GM12878 (cell line): ENCODE measurements at regions not wholly inside any gene's neighbourhood (a gene's known extent, or its start where the extent isn't known, plus 50 kb on each side); places are given as distances from the start of the nearest gene placed in this dataset.

Experiments
- ATAC-seq: fragments of 200-7000 bp; cut with Tn5 transposase; 3 replicates; pipeline ENCODE4 v1.9.1; 2020; ENCODE audit warnings: mild to moderate bottlenecking, moderate library complexity
- BruUV-seq: library from RNA; stranded (reverse); fragments of 400-500 nt; replicated peaks from 2 replicates; lab custom pipeline; 2021; lab: Mats Ljungman, UMichigan
- CTCF ChIA-PET: fragments of 300-600 bp; sonication (Branson Sonifier 250); formaldehyde crosslinking; extraction: SDS; loops from one replicate; lab custom pipeline; 2021; ENCODE audit warnings: inconsistent platforms; lab: Yijun Ruan, JAX
- POLR2A ChIA-PET: fragments of 350-600 bp; formaldehyde crosslinking; extraction: SDS; loops from one replicate; lab custom pipeline; 2021; ENCODE audit warnings: inconsistent platforms; lab: Charles Lee
- RAD21 ChIA-PET: fragments of 300-600 bp; sonication (Branson Sonifier 250); formaldehyde crosslinking; loops from one replicate; lab custom pipeline; 2023; ENCODE audit warnings: antibody characterized with exemption; ENCODE audit not compliant: unreplicated experiment; lab: Charles Lee
- SMC1A ChIA-PET: fragments of 300-600 bp; sonication (Branson Sonifier 250); formaldehyde crosslinking; loops from one replicate; lab custom pipeline; 2023; ENCODE audit not compliant: unreplicated experiment, uncharacterized antibody; lab: Charles Lee
- DNase-seq: peaks from one replicate; pipeline ENCODE4 v3.0.0-alpha.2; 2011; ENCODE audit warnings: low read depth, low spot score
- FAIRE-seq: peaks from 3 replicates; lab custom pipeline; 2011; peaks lifted over from hg19 to GRCh38; lab: Jason Lieb, UNC
- H2AFZ ChIP-seq: 2 replicates; pipeline ENCODE4 v1.6.0; 2011; ENCODE audit warnings: low read depth, low read length, control low read depth; ENCODE audit not compliant: control insufficient read depth
- H3K27ac ChIP-seq: 2 replicates; pipeline ENCODE4 v1.5.1; 2011; ENCODE audit warnings: control low read depth; ENCODE audit not compliant: control insufficient read depth, insufficient read depth
- H3K27me3 ChIP-seq, 2 experiments: replicated peaks in 1 of 2; 2 replicates each; pipeline versions ENCODE4 v1.6.0 to v1.6.1; 2011; ENCODE audit warnings: low read length in 1 of 2; ENCODE audit not compliant: control insufficient read depth in 2 of 2, insufficient read depth in 2 of 2
- H3K36me3 ChIP-seq, 2 experiments: 2 replicates each; pipeline ENCODE4 v1.5.1; 2011; ENCODE audit warnings: low read length in 1 of 2; ENCODE audit not compliant: control insufficient read depth in 2 of 2, insufficient read depth in 2 of 2
- H3K4me1 ChIP-seq: 2 replicates; pipeline ENCODE4 v1.6.1; 2011; ENCODE audit warnings: mild to moderate bottlenecking, low read length, moderate library complexity, mixed read lengths; ENCODE audit not compliant: control insufficient read depth, insufficient read depth
- H3K4me2 ChIP-seq: 2 replicates; pipeline ENCODE4 v1.6.0; 2011; ENCODE audit warnings: control low read depth; ENCODE audit not compliant: control insufficient read depth, insufficient read depth
- H3K4me3 ChIP-seq: fragments of 200-600 bp; sonication (generic); 2 replicates; pipeline ENCODE4 v1.5.1; 2016
- H3K79me2 ChIP-seq: 2 replicates; pipeline ENCODE4 v1.6.0; 2011; ENCODE audit warnings: low read length; ENCODE audit not compliant: control insufficient read depth, insufficient read depth
- H3K9ac ChIP-seq: 2 replicates; pipeline ENCODE4 v1.8.0; 2011; ENCODE audit warnings: low read length, control low read depth, mixed read lengths; ENCODE audit not compliant: control insufficient read depth, insufficient read depth
- H3K9me3 ChIP-seq: replicated peaks from 3 replicates; pipeline ENCODE4 v1.5.1; 2011; ENCODE audit warnings: mild to moderate bottlenecking, low read length; ENCODE audit not compliant: control insufficient read depth, insufficient read depth
- H4K20me1 ChIP-seq: 2 replicates; pipeline ENCODE4 v1.6.0; 2011; ENCODE audit not compliant: control insufficient read depth, insufficient read depth
- BACH1 ChIP-seq: fragments of 450-650 bp; IDR thresholded peaks from 2 replicates; pipeline ENCODE4 v1.6.1; 2017; ENCODE audit warnings: mild to moderate bottlenecking, borderline replicate concordance
- BMI1 ChIP-seq: fragments of 450-650 bp; IDR thresholded peaks from 2 replicates; pipeline ENCODE4 v1.6.1; 2016; ENCODE audit warnings: mild to moderate bottlenecking, moderate library complexity, borderline replicate concordance
- ESRRA ChIP-seq: IDR thresholded peaks from 2 replicates; pipeline ENCODE4 v1.6.1; 2012; ENCODE audit warnings: mild to moderate bottlenecking, low read length, improper control_type of control experiment
- SIX5 ChIP-seq: IDR thresholded peaks from 2 replicates; pipeline ENCODE4 v1.6.1; 2011; ENCODE audit warnings: mild to moderate bottlenecking, low read depth, low read length, moderate library complexity; ENCODE audit not compliant: severe bottlenecking
- SMARCA5 ChIP-seq: fragments of 450-650 bp; IDR thresholded peaks from 2 replicates; pipeline ENCODE4 v1.6.1; 2017; ENCODE audit warnings: mild to moderate bottlenecking
- WRNIP1 ChIP-seq: IDR thresholded peaks from 2 replicates; pipeline ENCODE4 v1.6.1; 2011; ENCODE audit warnings: low read depth, low read length, improper control_type of control experiment, borderline replicate concordance
- WGBS: methylation state at CpG from one replicate; pipeline ENCODE4 v1.1.6; 2016; ENCODE audit warnings: low lambda C conversion rate; ENCODE audit not compliant: insufficient replicate concordance, insufficient coverage; ENCODE audit errors: missing lambda C conversion rate; 5-methylcytosine and 5-hydroxymethylcytosine counted together
- in situ Hi-C: fragments of 300-500 bp; cut with MboI; formaldehyde crosslinking; loops from 9 replicates; pipeline ENCODE4 v1.14.3; 2018; ENCODE audit warnings: mixed read lengths
- intact Hi-C: fragments of 100-400 bp; cut with micrococcal nuclease; formaldehyde crosslinking; loops from one replicate; pipeline ENCODE4 v1.14.2; 2022; ENCODE audit not compliant: unreplicated experiment
- TF ChIP-seq, protein P1 (sequence below): fragments of 450-650 bp; IDR thresholded peaks from 2 replicates; pipeline ENCODE4 v1.6.1; 2017; ENCODE audit warnings: mild to moderate bottlenecking
- TF ChIP-seq, protein P2 (sequence below): IDR thresholded peaks from 2 replicates; pipeline ENCODE4 v1.6.1; 2011; ENCODE audit warnings: mild to moderate bottlenecking, low read depth, low read length, moderate library complexity; ENCODE audit not compliant: insufficient replicate concordance

DNA sequence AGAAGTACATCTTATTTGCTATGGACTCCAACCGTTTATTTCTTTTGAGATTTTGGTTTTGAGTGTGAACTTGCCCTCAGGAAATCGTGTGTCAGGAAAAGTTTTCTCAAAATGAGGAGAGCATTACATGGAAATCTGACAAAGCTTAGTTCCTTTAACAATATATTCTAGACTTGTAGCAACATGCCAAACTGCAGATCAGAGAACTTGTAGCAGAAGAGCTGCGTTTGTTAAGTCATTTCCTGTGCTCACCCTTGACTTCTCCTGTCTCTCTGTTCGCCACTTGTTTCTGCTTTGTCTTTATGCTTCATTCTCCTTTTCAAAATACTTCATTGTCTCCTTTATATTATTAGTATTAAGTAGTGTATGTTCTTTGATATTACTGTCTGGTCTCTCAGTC is 116.6 kb upstream of the FOXP2 start:
- no peaks in the 10 kb centered on the region for H4K20me1 ChIP-seq
- no peak for TF ChIP-seq BACH1
- no peak for TF ChIP-seq SMARCA5
- TF ChIP-seq BMI1 = no peak
- TF ChIP-seq ESRRA = no peak
- TF ChIP-seq, protein P1, sequence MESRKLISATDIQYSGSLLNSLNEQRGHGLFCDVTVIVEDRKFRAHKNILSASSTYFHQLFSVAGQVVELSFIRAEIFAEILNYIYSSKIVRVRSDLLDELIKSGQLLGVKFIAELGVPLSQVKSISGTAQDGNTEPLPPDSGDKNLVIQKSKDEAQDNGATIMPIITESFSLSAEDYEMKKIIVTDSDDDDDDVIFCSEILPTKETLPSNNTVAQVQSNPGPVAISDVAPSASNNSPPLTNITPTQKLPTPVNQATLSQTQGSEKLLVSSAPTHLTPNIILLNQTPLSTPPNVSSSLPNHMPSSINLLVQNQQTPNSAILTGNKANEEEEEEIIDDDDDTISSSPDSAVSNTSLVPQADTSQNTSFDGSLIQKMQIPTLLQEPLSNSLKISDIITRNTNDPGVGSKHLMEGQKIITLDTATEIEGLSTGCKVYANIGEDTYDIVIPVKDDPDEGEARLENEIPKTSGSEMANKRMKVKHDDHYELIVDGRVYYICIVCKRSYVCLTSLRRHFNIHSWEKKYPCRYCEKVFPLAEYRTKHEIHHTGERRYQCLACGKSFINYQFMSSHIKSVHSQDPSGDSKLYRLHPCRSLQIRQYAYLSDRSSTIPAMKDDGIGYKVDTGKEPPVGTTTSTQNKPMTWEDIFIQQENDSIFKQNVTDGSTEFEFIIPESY = no peak
- TF ChIP-seq SIX5 = no peak
- no peak for TF ChIP-seq WRNIP1
- TF ChIP-seq, protein P2, sequence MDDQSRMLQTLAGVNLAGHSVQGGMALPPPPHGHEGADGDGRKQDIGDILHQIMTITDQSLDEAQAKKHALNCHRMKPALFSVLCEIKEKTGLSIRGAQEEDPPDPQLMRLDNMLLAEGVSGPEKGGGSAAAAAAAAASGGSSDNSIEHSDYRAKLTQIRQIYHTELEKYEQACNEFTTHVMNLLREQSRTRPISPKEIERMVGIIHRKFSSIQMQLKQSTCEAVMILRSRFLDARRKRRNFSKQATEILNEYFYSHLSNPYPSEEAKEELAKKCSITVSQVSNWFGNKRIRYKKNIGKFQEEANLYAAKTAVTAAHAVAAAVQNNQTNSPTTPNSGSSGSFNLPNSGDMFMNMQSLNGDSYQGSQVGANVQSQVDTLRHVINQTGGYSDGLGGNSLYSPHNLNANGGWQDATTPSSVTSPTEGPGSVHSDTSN = no peak
- TF ChIP-seq, all 136 proteins: peak for 0
- no peak for ATAC-seq
- POLR2A ChIA-PET = no interaction called here
- Histone ChIP-seq H2AFZ (no peak overlapping the region), H3K27me3 (no peaks in the 10 kb centered on the region), H3K9me3 (no peaks in the 10 kb centered on the region), H3K9ac (no peak overlapping the region), H3K4me3 (no peak overlapping the region), H3K4me1 (no peaks in the 10 kb centered on the region), H3K27ac (no peak overlapping the region), H3K4me2 (no peak overlapping the region), H3K79me2 (no peaks in the 10 kb centered on the region), H3K36me3 (no peaks in the 10 kb centered on the region)
- in situ Hi-C loops (no loop called here), intact Hi-C loops (no loop called here)
- DNase-seq = no peak
- CTCF ChIA-PET = no interaction called here
- no peak for FAIRE-seq
- SMC1A ChIA-PET = no interaction called here
- RAD21 ChIA-PET = no interaction called here
- WGBS = 29% methylated on average over 4 of the region's 4 CpGs
- BruUV-seq = no TSS peak
